ENCODE measurements at regions not wholly inside any gene's neighbourhood (a gene's known extent, or its start where the extent isn't known, plus 50 kb on each side); places are given as distances from the start of the nearest gene placed in this dataset.
A peak's percentile ranks its signal among the peaks of the same experiment; 100 is the strongest.

DNA sequence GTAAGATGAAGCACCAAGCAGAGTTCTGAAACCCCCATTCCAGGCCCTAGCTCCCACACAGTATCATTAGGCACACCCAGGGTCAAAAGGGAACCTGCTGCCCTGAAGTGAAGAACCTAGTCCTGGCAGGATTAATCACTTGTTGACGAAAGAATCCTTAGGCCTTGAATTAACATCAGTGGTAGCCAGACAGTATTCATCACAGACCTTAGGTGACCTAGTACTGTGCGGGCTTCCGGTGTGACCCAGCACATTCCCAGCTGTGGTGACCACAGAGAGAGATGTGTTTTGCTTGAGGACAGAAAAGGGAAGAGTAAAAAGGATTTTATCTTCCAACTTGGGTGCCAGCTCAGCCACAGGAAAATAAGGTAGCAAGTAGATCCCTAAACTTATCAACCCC is 1071.4 kb upstream of the FAM98A start:
- no peak for DNase-seq (ENCODE audit: low read depth)
- no peak overlapping the region for H3K4me3 ChIP-seq (ENCODE audit: control insufficient read depth, low read depth, low read length)
- TF ChIP-seq, protein P1, sequence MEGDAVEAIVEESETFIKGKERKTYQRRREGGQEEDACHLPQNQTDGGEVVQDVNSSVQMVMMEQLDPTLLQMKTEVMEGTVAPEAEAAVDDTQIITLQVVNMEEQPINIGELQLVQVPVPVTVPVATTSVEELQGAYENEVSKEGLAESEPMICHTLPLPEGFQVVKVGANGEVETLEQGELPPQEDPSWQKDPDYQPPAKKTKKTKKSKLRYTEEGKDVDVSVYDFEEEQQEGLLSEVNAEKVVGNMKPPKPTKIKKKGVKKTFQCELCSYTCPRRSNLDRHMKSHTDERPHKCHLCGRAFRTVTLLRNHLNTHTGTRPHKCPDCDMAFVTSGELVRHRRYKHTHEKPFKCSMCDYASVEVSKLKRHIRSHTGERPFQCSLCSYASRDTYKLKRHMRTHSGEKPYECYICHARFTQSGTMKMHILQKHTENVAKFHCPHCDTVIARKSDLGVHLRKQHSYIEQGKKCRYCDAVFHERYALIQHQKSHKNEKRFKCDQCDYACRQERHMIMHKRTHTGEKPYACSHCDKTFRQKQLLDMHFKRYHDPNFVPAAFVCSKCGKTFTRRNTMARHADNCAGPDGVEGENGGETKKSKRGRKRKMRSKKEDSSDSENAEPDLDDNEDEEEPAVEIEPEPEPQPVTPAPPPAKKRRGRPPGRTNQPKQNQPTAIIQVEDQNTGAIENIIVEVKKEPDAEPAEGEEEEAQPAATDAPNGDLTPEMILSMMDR (conservative IDR thresholded peaks at IDR 0.05; ENCODE audit: control insufficient read depth, insufficient read depth, low read depth, low read length): no peak

DNA sequence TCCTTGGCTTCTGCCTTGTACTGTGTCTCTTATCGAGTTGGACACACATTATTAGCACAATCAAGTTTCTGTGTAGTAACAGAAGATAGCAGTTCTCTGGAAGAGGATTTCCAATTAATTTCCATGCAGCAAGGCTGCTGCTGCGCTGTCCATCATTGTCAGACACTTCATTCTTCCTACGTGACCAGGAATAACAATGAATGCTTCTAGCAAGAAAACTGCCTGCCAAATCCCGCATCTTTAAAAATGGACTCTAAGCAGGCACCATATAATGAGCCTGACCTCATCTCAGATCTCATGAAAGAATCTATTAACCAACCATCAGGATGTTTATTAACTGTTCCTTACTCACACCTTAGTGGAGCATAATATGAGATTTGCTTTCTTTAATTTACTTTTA is 1067.7 kb upstream of the FAM98A start:
- H3K4me3 ChIP-seq (ENCODE audit: control insufficient read depth, low read depth, low read length): no peak overlapping the region
- no peak for DNase-seq (ENCODE audit: low read depth)
- TF ChIP-seq, protein P1 (conservative IDR thresholded peaks at IDR 0.05; ENCODE audit: control insufficient read depth, insufficient read depth, low read depth, low read length): no peak

DNA sequence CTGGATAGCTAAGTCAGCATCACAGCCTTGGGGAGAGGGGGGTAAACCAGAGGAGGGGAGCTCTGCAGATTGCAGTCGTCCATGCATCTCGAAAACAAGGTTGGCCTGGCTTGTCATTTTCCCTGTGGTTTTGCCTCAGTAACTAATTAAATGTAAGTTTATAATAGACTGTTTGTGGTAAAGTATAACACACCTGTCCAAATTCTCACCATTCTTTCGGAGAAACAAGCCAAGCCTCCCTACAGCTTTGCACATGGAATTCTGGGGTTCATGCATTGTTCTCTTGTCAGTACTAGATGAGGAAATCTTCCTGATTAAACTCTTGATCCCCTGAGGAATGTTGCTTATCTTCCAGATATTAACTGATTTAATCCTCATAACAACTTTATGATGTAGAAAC is 1065.2 kb upstream of the FAM98A start:
- TF ChIP-seq, protein P1 (conservative IDR thresholded peaks at IDR 0.05; ENCODE audit: control insufficient read depth, insufficient read depth, low read depth, low read length): no peak
- no peak overlapping the region for H3K4me3 ChIP-seq (ENCODE audit: control insufficient read depth, low read depth, low read length)

DNA sequence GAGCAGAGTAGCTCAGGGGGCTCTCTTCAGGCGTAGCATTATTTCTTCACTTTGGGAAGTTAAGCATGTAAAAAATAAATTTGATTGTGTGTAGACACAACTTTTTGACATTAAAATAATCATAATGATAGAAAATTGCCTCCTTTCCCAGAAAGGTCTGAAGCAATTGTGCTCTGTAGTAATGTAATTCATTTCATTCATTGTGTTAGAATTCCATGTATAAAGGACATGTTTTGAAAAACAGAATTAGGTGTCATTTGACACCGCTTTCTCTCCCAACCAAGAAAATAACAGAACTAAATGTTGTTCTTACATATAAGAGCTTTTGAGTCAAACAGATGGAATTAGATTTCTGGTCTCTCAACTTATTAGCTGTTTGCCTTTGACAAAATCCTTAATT is 1064.2 kb upstream of the FAM98A start:
- no peak overlapping the region for H3K4me3 ChIP-seq (ENCODE audit: control insufficient read depth, low read depth, low read length)
- TF ChIP-seq, protein P1 (conservative IDR thresholded peaks at IDR 0.05; ENCODE audit: control insufficient read depth, insufficient read depth, low read depth, low read length): no peak

More for the DNA sequence above, 1065.2 kb upstream of the FAM98A start:
- DNase-seq (ENCODE audit: low read depth): no peak

DNA sequence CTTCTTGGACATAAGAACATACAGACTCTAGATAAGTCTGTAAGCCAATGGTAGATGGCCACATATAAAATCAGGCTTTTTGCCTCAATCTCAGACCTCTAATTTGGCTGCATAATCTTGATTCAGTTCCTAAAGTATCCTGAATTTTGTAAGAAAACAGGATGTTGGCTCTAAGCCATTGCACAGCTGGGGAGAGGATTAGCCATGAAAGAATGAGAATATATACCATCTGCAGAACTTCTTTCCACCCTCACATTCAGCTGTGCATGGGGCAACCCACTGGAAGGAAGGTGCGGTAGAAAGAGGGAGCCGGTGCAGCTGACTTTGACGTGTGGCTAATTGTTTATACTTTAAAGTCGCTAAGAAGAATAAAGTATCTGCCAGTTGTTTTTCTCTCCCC is 1061.6 kb upstream of the FAM98A start:
- no peak for DNase-seq (ENCODE audit: low read depth)
- TF ChIP-seq, protein P1 (conservative IDR thresholded peaks at IDR 0.05; ENCODE audit: control insufficient read depth, insufficient read depth, low read depth, low read length): no peak
- no peak overlapping the region for H3K4me3 ChIP-seq (ENCODE audit: control insufficient read depth, low read depth, low read length)

More for the DNA sequence above, 1064.2 kb upstream of the FAM98A start:
- no peak for DNase-seq (ENCODE audit: low read depth)

DNA sequence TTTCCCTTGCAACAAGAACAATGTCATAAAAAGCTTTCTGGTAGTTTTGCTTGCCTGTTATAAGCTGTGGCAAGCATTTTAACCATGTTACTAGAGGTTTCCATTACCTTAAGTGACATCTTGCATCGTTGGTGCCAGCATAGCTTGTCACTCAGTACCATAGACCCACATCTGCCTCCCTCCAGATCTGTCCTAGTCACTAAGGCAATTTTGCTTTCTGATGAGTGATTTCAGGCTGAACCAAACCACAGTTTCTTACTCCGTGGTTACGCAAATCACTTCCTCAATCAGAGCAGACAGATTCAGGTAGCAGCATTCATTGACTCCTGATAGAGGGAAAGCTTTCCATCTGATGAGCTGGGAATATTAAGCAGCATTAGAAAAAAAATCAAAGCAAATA is 1057.5 kb upstream of the FAM98A start:
- TF ChIP-seq, protein P1 (conservative IDR thresholded peaks at IDR 0.05; ENCODE audit: control insufficient read depth, insufficient read depth, low read depth, low read length): no peak
- no peak overlapping the region for H3K4me3 ChIP-seq (ENCODE audit: control insufficient read depth, low read depth, low read length)
- DNase-seq (ENCODE audit: low read depth): no peak

DNA sequence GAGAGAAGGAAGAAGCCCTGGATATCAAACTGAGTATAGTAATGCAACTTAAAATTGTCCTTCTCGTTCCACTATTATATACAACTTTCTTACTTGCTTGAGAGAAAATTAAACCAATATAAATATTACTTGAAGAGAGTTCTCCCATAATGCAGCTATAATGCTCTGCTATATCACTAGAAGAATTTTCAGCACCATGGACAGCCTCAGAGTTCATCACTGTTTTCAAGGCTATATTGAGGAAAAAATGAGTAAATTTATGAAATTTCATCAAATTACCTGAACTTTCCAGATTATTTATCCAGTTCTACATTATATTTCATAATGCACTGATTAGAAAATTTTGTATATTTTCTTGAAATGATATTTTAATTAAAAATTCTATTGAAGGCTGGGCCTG is 1053.5 kb upstream of the FAM98A start:
- peak; percentile 2 for DNase-seq (ENCODE audit: low read depth)
- no peak overlapping the region for H3K4me3 ChIP-seq (ENCODE audit: control insufficient read depth, low read depth, low read length)
- TF ChIP-seq, protein P1 (conservative IDR thresholded peaks at IDR 0.05; ENCODE audit: control insufficient read depth, insufficient read depth, low read depth, low read length): no peak
